Posterior cingulate gyrus (tissue), 11 donors: ENCODE measurements at regions not wholly inside any gene's neighbourhood (a gene's known extent, or its start where the extent isn't known, plus 50 kb on each side); places are given as distances from the start of the nearest gene placed in this dataset.
"Not testable (repeated sequence)": the region's sequence is repeated elsewhere in the genome, so short reads cannot be mapped to it uniquely, and the experiment has no call there.

Source experiments
- DNase-seq, 10 donors: peaks; one replicate each; pipeline versions ENCODE4 v3.0.0 to v3.0.0-alpha.2; 2020 to 2021; ENCODE audit warnings: mixed read lengths in 3 of 10
- intact Hi-C: fragments of 100-400 bp; cut with DNase I; formaldehyde crosslinking; loops from one replicate; pipeline ENCODE4 v1.15.1; 2023

- intact Hi-C loops, result no loop called here
- no peak for DNase-seq
Measured at GRCh38 chr18:49697757-49698524, 115.4 kb downstream of the ACAA2 start.

- no peak for DNase-seq
- intact Hi-C loops, result no loop called here
Measured at GRCh38 chr18:49697049-49697448, 116.3 kb downstream of the ACAA2 start.

- intact Hi-C loops, result no loop called here
- DNase-seq, result no peak
Measured at GRCh38 chr18:49694402-49694801, 118.9 kb downstream of the ACAA2 start.

GRCh38 chr18:49693717-49694005 is 119.7 kb downstream of the ACAA2 start:
- intact Hi-C loops, result no loop called here
- DNase-seq, result no peak

GRCh38 chr18:49692906-49693716 is 120.2 kb downstream of the ACAA2 start:
- DNase-seq, result no peak
- intact Hi-C loops, result no loop called here

GRCh38 chr18:49691177-49691608 is 122.1 kb downstream of the ACAA2 start:
- intact Hi-C loops, result no loop called here
- DNase-seq, result no peak

GRCh38 chr18:49690312-49690711 is 123.0 kb downstream of the ACAA2 start:
- intact Hi-C loops, result no loop called here
- DNase-seq, result no peak

- intact Hi-C loops, result no loop called here
- DNase-seq, result peak in 1 of 10 donors; percentile 8
Measured at GRCh38 chr18:49685231-49685942, 123.5 kb downstream of the LIPG start.

- DNase-seq, intact Hi-C loops: not testable (repeated sequence)
Measured at GRCh38 chr18:49682803-49683190, 120.9 kb downstream of the LIPG start.

- DNase-seq, result peak in 1 of 10 donors; percentile 24
- intact Hi-C loops, result no loop called here
Measured at GRCh38 chr18:49682173-49682802, 120.4 kb downstream of the LIPG start.

GRCh38 chr18:49681387-49681786 is 119.5 kb downstream of the LIPG start:
- intact Hi-C loops, result no loop called here
- no peak for DNase-seq

GRCh38 chr18:49678440-49678839 is 116.6 kb downstream of the LIPG start:
- intact Hi-C loops, result no loop called here
- no peak for DNase-seq

- intact Hi-C loops, result no loop called here
- no peak for DNase-seq
Measured at GRCh38 chr18:49677762-49678413, 116.0 kb downstream of the LIPG start.

GRCh38 chr18:49677081-49677480 is 115.2 kb downstream of the LIPG start:
- DNase-seq, result no peak
- intact Hi-C loops, result no loop called here

- DNase-seq, result no peak
- intact Hi-C loops, result no loop called here
Measured at GRCh38 chr18:49673281-49673680, 111.4 kb downstream of the LIPG start.

GRCh38 chr18:49672853-49673252 is 111.0 kb downstream of the LIPG start:
- intact Hi-C loops, result no loop called here
- DNase-seq, result no peak

GRCh38 chr18:49669403-49669802 is 107.5 kb downstream of the LIPG start:
- intact Hi-C loops, result no loop called here

GRCh38 chr18:49668574-49669275 is 106.9 kb downstream of the LIPG start:
- intact Hi-C loops, result no loop called here
- peak in 4 of 10 donors; percentile 15 to 85 (median 51) for DNase-seq

More at GRCh38 chr18:49669403-49669802, 107.5 kb downstream of the LIPG start:
- DNase-seq, result no peak

GRCh38 chr18:49667462-49667861 is 105.6 kb downstream of the LIPG start:
- intact Hi-C loops, result no loop called here
- DNase-seq, result no peak
